ENCODE measurements at regions not wholly inside any gene's neighbourhood (a gene's known extent, or its start where the extent isn't known, plus 50 kb on each side); places are given as distances from the start of the nearest gene placed in this dataset.
A peak's percentile ranks its signal among the peaks of the same experiment; 100 is the strongest.
"Not testable (repeated sequence)": the region's sequence is repeated elsewhere in the genome, so short reads cannot be mapped to it uniquely, and the experiment has no call there.

DNA sequence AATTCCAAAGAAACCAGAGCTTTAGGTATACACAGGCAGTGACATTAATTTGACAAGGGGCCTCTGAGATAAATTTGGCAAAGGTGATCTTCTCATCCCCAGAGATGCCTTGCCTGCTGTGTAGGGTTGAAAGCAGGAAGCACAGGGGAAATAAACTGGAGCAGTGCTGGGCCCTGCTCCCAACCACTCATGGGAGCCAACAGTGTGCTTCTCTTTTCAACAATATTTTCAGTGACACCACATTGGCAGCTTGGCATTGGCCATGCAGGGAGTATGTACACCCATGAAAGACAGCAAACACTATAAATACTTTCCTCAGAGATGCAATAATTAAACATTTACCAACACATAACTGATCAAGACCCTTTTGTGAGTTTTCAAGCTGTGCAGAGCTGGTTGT, 90.7 kb upstream of the F13A1 start:
- ATAC-seq = peak; percentile 86
- peak; percentile 39 for DNase-seq
- intact Hi-C loops (cut with micrococcal nuclease) = no loop called here

DNA sequence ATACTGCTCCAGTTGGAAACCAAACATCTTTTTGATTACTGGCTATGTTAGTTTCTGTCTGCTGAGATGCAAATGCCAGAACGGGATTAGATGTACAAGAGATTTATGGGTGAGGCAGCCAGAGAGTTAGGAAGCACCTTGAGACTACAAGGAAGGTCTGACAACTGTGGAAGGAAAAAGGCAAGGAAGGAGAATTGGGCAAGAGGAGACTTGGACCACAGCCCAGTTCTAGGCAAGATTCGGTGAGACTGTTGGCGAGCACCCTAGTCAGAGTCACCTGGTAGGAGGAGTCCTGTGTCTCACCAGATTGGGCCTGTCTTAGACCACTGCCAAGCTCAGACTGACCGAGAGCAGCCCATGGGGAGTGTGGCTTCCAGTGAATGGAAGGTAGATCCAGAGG, 91.8 kb upstream of the F13A1 start:
- ATAC-seq (no peak), DNase-seq (no peak)
- intact Hi-C loops (cut with micrococcal nuclease) = no loop called here

DNA sequence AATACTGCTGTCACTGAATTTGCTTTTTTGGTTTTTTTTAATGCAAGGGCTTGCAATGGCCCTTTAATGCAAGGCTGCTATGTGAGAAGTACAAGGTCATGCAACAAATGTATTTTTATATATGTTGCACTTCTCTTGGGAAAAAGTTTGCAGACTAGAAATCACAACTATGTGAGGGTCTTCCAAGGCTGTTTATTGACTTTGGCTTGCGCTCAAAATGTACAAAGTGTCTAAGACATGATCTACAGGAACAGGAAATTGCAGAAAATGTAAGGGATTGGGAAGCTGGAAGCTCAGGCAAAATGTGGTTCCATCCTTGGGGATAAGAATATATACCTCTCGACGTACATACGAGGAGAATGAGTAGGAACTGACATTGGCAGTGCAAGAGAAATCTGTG, 92.2 kb upstream of the F13A1 start:
- intact Hi-C loops (cut with micrococcal nuclease) = no loop called here
- DNase-seq (no peak), ATAC-seq (no peak)

DNA sequence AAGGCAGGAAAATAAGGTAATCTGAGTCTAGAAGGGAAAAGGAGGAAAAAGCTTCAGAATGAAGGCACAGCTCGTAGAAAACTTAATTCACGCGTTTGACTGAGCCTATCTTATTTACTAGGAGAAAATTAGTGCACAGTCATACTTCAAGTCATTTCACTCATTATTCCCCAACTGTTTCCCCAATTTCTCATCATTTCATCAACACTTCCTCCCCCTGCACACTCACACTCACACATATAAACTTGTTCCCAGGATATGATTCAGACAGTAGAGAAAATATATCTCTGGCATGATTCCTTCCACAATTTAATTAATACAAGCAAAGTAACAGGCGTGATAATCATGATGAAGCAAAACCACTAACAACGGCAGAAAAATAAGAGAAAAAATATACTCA, 94.5 kb upstream of the F13A1 start:
- intact Hi-C loops (cut with micrococcal nuclease) = no loop called here
- DNase-seq (no peak), ATAC-seq (no peak)

DNA sequence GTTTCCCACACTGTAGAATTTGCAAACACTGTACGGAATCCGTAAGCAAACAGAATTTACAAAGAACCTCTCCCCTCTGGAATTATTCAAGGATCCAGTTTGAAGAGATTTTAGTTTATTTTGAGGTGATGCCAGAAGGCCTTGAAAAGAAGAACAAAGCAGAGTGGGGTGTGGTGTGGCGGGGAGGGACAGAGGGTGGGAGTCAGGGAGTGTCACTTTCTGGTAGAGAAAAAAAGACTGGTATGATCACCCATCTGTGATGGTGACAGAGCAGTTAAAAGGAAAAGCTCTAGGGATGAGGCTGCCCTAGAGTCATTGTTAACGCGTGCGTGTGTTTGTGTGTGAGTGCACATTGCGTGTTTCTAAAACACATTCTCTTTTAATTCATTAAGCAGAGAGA, 97.0 kb upstream of the F13A1 start:
- ATAC-seq (no peak), DNase-seq (no peak)
- intact Hi-C loops (cut with micrococcal nuclease) = no loop called here

DNA sequence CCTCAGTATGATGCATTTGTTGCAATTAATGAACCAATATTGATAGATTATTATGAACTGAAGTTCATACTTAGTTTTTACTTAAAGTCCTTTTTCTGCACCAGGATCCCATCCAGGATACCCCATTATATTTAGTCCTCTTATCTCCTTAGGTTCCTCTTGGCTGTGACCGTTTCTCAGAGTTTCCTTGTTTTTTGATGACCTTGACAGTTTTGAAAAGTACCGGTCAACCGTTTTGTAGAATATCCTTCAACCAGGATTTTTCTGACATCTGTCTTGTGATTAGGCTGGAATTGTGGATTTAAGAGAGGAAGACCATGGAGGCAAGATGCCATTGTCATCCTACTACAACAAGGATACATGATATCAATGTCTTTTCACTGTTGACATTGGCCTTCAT, 98.0 kb upstream of the F13A1 start:
- intact Hi-C loops (cut with micrococcal nuclease) = no loop called here
- no peak for ATAC-seq

DNA sequence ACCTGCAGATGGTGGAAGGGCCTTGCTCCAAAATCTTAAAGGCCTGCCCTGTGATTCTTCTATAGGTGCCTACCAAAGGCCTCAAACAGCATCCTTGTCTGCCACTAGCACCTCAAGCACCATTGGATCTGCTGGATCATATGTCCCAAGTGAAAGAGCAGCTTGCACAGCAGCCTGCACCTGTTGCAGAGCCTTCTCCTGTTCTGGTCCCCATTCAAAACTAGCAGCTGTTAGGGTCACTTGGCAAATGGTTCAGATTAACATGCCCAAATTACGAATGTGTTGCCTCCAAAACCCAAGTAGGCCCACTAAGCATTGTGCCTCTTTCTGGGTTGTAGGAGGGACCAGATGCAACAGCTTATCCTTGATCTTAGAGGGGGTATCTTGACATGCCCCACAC, 99.6 kb upstream of the F13A1 start:
- no peak for DNase-seq
- intact Hi-C loops (cut with micrococcal nuclease) = no loop called here
- no peak for ATAC-seq

More for the DNA sequence above, 98.0 kb upstream of the F13A1 start:
- no peak for DNase-seq

DNA sequence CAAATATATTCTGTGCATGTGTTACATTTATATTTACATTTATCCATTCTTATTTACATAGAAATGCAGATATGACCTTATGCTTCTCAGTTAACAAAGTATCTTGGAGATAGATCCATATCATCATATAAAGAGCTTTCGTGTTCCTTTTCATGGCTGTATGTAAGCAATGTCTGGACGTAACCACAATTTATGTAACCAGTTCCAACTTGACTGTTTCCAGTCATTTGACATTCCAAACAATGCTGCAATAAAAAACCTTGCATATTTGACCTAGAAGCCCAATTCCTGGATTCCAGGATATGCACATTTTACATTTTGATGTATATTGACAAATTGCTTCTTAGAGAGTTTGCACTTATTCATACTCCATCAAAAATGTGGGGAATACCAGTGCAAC, 113.7 kb upstream of the F13A1 start:
- no peak for ATAC-seq
- intact Hi-C loops (cut with micrococcal nuclease) = no loop called here
- DNase-seq = no peak

DNA sequence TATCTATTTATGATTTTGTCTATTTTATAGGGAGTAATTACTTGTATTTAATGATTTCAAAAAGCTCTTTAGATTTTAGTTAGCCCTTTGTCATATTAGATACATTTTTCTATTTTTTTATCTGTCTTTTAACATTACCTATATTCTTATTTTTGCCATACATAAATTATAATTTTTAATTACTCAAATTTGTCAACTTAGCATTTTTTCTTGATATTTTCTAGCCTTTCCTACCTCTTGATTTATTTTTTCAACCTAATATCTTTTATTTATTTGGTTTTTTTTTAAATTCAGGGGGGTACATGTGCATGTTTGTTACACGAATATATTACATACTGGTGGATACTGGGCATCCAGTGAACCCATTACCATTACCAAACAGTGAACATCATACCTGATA, 114.3 kb upstream of the F13A1 start:
- DNase-seq (no peak), ATAC-seq (no peak)
- intact Hi-C loops (cut with micrococcal nuclease) = no loop called here

DNA sequence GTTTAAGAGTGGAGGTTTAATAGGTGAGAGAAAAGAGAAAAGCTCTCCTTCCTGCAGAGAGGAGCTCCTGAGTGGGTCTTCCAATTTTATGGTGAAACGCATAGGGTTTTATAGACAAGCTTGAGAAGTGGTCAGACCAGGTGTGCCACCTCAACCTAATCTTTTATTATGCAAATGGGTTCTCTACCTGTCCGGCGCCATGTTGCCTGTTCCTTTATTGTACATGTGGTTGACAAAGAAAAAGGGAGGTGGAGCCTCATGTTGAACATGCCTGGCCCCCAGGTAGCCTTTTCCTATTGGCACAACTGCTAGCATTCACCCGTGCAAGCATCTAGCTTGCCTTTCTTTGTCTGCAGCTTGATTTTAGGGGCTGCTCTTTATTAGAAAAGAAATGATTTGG, 115.9 kb upstream of the F13A1 start:
- intact Hi-C loops (cut with micrococcal nuclease) = no loop called here
- ATAC-seq (no peak), DNase-seq (no peak)

DNA sequence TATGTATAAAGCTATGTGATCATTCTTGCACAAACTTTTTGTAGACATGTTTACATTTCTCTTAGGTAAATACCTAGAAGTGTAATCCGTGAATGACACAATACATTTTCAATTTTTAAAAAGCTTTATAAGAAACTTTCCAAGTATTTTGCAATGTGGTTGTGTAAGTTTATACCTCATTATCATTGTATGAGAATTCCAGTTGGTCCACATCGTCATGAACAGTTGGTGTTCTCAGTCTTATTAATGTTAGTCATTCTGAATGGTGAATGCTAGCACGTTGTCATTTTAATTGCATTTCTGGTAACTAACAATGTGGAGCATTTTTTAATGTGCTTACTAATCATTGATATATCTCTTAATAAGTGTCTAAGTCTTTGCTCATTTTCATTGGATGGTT, 116.5 kb upstream of the F13A1 start:
- DNase-seq (no peak), ATAC-seq (no peak)
- intact Hi-C loops (cut with micrococcal nuclease) = no loop called here

DNA sequence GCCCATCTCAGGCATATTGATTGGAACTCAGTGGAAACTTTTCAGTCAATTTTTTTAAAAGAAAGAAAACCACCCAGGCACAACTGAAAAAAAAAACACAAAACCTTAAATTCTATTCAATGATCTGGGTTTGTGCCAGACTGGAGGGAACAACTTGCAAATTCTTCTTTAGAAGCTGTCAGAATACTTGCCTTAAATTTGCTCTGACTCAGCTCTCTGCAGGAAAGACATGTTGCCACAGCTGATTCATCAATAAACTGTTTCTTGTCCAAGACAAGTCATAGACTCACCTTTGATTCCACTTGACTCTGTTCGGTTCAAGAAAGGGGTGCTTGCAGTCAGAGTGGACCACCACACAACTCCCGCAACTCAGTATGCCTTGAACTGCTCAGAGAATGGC, 117.8 kb upstream of the F13A1 start:
- DNase-seq (no peak), ATAC-seq (no peak)
- intact Hi-C loops (cut with micrococcal nuclease) = no loop called here

DNA sequence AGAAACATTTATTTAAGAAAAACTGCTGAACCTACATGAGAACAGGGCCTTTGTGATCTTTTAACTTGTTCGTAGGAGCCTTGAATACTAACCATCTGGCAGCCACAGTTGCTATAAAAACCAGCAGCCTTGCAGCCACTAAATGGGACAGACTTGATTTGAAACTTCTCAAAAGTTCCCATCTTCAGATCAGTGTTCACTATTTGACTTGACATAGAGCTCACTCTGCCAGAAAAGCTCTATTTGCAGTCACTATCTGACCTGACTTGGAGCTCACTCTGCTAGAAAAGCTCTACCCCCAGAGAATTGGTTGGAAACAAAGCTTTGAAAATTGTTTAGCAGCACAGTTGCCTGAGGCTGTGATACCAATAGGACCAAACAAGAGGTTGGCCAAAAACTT, 119.3 kb upstream of the F13A1 start:
- intact Hi-C loops (cut with micrococcal nuclease) = no loop called here
- no peak for ATAC-seq
- DNase-seq = no peak

DNA sequence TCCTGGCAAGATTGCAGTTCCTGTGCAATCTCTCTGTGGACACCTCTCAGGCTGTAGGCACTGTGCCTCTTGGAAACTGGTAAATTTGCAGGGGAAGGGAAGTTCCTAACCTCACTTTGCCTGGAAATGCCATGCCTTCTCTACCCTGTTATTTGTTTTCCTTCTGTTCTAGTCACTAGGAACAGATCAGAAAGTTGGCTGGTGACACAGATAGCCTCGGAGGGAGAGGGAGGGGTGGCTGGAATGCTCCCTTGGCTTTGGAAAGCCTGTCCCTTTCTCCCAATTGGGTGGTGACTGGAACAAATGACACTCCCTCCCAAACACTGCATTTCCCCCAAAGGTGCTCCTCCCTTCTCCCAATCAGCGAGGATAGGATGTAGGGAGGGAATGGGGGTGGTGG, 131.5 kb upstream of the F13A1 start:
- ATAC-seq = peak; percentile 95
- intact Hi-C loops (cut with micrococcal nuclease) = no loop called here
- peak; percentile 39 for DNase-seq

DNA sequence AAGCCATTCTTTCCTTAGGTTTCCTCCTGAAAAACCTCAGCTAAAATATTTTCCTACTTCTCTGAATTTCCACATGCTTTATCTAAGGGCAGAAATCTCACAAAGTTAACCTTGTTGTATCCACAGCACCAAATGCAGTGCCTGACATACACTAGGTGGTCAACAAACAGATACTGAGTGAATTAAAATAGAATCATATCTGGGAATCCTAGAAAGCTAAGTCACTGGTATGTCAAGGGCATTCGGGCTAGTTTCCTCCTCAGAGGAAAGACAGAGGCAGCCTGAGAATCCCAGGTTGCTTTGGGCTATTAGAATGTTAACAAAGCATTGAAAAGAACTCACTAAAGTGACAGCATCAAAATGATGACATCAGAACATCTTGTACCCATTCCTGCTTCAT, 132.7 kb upstream of the F13A1 start:
- intact Hi-C loops (cut with micrococcal nuclease) = no loop called here
- ATAC-seq = peak; percentile 47
- no peak for DNase-seq

DNA sequence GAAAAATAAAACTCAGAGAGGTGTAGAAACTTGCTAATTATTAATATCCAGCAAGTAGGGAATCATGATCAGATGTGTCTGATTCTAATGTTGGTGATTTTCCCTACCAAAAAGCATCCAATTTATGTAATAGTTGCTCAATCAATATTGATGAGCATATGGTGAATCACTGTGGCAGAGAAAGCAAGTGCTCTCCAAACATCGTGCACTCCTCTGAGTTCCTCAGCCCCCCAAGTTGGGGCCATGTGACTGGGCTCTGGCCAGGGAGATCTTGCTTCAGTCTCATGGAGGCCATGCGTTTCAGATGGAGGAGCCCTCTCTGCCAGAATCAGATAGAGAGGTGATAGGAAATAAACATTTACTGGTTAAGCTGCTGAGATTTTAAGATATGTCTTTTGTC, 133.2 kb upstream of the LY86 start:
- no peak for ATAC-seq
- intact Hi-C loops (cut with micrococcal nuclease) = no loop called here
- DNase-seq = no peak

DNA sequence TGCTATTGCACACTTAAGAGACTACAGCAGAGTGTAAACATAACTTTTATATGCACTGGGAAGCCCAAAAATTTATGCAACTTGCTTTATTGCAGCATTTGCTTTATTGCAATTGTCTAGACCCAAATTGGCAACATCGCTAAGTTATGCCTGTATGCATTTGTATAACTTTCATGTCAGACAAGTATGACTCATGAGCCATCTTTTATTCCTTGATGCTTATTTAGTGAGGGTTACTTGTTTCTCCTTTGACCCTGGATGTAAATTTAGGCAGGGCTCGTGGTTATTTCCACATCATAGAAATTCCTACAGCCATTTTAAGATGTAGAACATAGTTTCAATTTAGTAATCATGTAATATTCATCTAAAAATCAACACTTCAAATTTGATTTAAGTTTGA, 130.3 kb upstream of the LY86 start:
- DNase-seq = no peak
- intact Hi-C loops (cut with micrococcal nuclease) = no loop called here
- ATAC-seq = no peak

DNA sequence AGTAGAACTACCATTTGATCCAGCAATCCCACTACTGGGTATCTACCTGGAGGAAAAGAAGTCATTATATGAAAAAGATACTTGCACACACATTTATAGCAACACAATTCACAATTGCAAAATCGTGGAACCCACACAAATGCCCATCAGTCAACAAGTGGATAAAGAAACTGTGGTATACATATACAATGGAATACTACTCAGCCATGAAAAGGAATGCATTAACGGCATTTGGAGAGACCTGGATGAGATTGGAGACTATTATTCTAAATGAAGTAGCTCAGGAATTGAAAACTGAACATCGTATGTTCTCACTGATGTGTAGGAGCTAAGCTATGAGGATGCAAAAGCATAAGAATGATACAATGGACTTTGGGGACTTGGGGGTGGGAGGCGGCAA, 128.6 kb upstream of the LY86 start:
- intact Hi-C loops (cut with micrococcal nuclease); ATAC-seq; DNase-seq: not testable (repeated sequence)

DNA sequence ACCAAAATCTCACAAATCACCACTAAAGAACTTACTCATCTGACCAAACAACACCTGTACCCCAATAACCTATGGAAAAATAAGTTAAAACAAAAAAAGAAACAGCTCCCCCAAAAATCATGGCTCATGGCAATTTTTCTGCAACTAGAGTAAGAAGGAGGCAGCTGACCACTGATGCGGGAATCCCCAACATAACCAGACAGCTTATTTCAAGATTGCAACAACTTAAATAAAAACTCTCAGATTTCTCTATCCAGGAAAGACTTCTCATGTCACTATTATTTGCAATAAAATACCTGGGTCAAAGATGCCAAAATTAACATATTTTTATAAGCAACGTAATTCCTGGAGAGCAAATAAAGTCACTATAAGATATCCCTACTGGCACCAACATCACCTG, 128.1 kb upstream of the LY86 start:
- intact Hi-C loops (cut with micrococcal nuclease) = no loop called here
- ATAC-seq = no peak
- DNase-seq = no peak

DNA sequence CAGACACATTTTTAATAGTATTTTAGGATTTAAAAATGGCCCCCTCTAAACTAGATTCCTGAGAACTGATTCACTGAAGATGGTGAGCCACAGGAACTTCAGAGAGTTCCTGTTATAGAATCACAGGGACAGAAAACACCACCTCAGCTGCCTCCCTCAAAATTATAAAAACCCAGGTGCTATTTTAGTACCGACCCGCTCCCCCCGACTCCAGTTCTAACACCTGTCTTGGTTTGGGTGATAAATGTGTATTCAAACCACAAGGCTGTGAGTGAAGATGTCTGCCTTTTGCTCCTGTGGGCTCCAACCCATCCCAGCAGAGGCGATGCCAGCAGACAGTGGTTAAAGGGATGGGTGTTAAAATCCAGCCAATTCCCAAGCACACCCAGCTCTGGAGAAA, 127.4 kb upstream of the LY86 start:
- ATAC-seq (no peak), DNase-seq (no peak)
- intact Hi-C loops (cut with micrococcal nuclease) = no loop called here

DNA sequence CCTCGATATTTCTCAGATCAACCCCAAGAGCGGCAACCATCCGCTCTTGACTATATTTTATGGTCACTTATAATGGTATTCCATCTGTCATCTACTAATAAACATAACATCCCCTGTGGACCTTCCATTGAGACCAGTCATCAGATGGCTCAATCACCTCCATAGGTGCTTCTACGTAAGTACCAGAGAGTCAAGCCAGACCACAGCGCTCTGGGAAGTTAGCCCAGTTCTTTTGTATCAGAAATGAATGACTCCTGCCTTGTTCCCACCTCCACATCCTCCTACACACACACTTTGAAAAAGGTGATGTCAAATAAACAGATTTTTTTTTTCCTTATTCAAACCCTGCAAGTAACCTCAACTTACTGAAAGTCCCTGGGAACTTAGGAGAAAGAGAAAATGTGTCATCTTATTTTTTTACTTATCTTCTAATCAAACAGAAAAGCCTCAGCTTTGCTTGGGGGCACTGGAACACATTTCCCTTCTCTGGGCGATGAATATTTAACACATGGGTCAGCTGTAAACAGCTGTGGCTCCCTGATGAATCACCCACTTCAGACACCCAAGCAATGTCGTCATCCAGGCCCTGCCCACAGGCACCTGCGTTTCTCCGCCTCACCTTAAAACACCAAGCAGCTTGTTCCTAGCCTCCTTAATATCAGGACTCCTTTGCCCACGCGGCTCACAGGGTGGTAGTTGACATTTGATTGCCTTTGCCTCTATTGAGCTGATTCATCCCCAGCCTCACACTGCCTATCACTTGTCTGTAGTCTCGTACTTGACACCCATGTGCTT, 121.4 kb upstream of the LY86 start:
- ATAC-seq = no peak
- intact Hi-C loops (cut with micrococcal nuclease) = no loop called here

DNA sequence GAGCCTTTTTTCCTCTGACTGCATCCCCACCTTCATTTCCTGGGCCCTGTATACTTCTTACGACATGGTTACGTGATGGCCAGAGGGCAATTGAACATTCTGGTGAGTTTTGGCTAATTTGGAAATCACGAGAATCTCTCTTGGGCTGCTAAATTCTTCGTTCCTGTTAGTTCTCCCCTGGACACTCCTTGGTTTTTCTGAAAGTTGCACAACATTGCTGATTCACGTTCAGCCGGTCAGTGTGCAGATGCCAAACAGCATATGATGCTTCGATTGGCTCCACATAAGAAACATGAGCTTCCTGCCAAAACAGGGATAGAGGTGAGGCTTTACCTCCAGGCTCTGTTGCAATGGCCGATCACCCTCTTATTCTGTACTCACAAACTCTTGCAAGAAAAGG, 119.4 kb upstream of the LY86 start:
- DNase-seq = no peak
- ATAC-seq = peak; percentile 29
- intact Hi-C loops (cut with micrococcal nuclease) = no loop called here

More for the DNA sequence above, 121.4 kb upstream of the LY86 start:
- DNase-seq = no peak
